IPS-NIHi7 (cell line): ENCODE measurements at regions not wholly inside any gene's neighbourhood (a gene's known extent, or its start where the extent isn't known, plus 50 kb on each side); places are given as distances from the start of the nearest gene placed in this dataset.

ENCODE experiments used
- DNase-seq: peaks from one replicate; pipeline ENCODE4 v3.0.0; 2012; ENCODE audit warnings: mixed read lengths; ENCODE audit errors: extremely low spot score

- no peak for DNase-seq
Measured at GRCh38 chr18:78113136-78113939, 863.7 kb downstream of the GALR1 start.

GRCh38 chr18:78113940-78114251 lies 864.2 kb downstream of the GALR1 start:
- no peak for DNase-seq

- no peak for DNase-seq
Measured at GRCh38 chr18:78115896-78116561, 863.6 kb upstream of the SALL3 start.

- no peak for DNase-seq
Measured at GRCh38 chr18:78123144-78123909, 856.3 kb upstream of the SALL3 start.

- no peak for DNase-seq
Measured at GRCh38 chr18:78123926-78124797, 855.5 kb upstream of the SALL3 start.

- no peak for DNase-seq
Measured at GRCh38 chr18:78125206-78125896, 854.3 kb upstream of the SALL3 start.

- DNase-seq = no peak
Measured at GRCh38 chr18:78126106-78126505, 853.5 kb upstream of the SALL3 start.

- DNase-seq = no peak
Measured at GRCh38 chr18:78126536-78126935, 853.1 kb upstream of the SALL3 start.

- no peak for DNase-seq
Measured at GRCh38 chr18:78127041-78127440, 852.6 kb upstream of the SALL3 start.

- DNase-seq = no peak
Measured at GRCh38 chr18:78128004-78128403, 851.6 kb upstream of the SALL3 start.

GRCh38 chr18:78129260-78129659 lies 850.4 kb upstream of the SALL3 start:
- no peak for DNase-seq

GRCh38 chr18:78130232-78131195 lies 849.1 kb upstream of the SALL3 start:
- DNase-seq = no peak

- DNase-seq = no peak
Measured at GRCh38 chr18:78133729-78134128, 845.9 kb upstream of the SALL3 start.

GRCh38 chr18:78136986-78137385 lies 842.6 kb upstream of the SALL3 start:
- DNase-seq = no peak

GRCh38 chr18:78138983-78139496 lies 840.6 kb upstream of the SALL3 start:
- DNase-seq = no peak

GRCh38 chr18:78140294-78140693 lies 839.3 kb upstream of the SALL3 start:
- DNase-seq = no peak

- DNase-seq = no peak
Measured at GRCh38 chr18:78144669-78145068, 834.9 kb upstream of the SALL3 start.

GRCh38 chr18:78145096-78145495 lies 834.5 kb upstream of the SALL3 start:
- no peak for DNase-seq

- DNase-seq = no peak
Measured at GRCh38 chr18:78146136-78147085, 833.2 kb upstream of the SALL3 start.
